K562 (cell line): ENCODE measurements at regions not wholly inside any gene's neighbourhood (a gene's known extent, or its start where the extent isn't known, plus 50 kb on each side); places are given as distances from the start of the nearest gene placed in this dataset.
A peak's percentile ranks its signal among the peaks of the same experiment; 100 is the strongest.

Source experiments
- ARID1B ChIP-seq: fragments of 450-650 bp; IDR thresholded peaks from 2 replicates; pipeline ENCODE4 v1.6.1; 2016; ENCODE audit warnings: antibody characterized with exemption, mild to moderate bottlenecking, inconsistent platforms
- ARID2 ChIP-seq: fragments of 450-650 bp; IDR thresholded peaks from 2 replicates; pipeline ENCODE4 v1.6.1; 2017; ENCODE audit warnings: antibody characterized with exemption, mild to moderate bottlenecking
- BACH1 ChIP-seq: fragments of 200-800 bp; sonication (Bioruptor generic); IDR thresholded peaks from 2 replicates; pipeline ENCODE4 v1.6.1; 2016; ENCODE audit warnings: missing genetic modification characterization, missing compliant biosample characterization
- BRD9 ChIP-seq: fragments of 450-650 bp; IDR thresholded peaks from 2 replicates; pipeline ENCODE4 v1.6.1; 2018; ENCODE audit warnings: low read depth; ENCODE audit not compliant: partially characterized antibody
- CUX1 ChIP-seq: fragments of 200-800 bp; sonication (Bioruptor generic); IDR thresholded peaks from 2 replicates; pipeline ENCODE4 v1.6.1; 2016; ENCODE audit warnings: missing genetic modification characterization, missing compliant biosample characterization
- CXXC5 ChIP-seq: fragments of 250-450 bp; sonication (Bioruptor Pico); IDR thresholded peaks from 2 replicates; pipeline ENCODE4 v1.8.0; 2022; ENCODE audit warnings: inconsistent platforms, mild to moderate bottlenecking, moderate library complexity
- DMBX1 ChIP-seq: fragments of 250-450 bp; sonication (Bioruptor Pico); IDR thresholded peaks from 2 replicates; pipeline ENCODE4 v1.8.0; 2022; ENCODE audit warnings: inconsistent platforms, mild to moderate bottlenecking, moderate library complexity, borderline replicate concordance
- EP400 ChIP-seq: fragments of 450-650 bp; IDR thresholded peaks from 2 replicates; pipeline ENCODE4 v1.6.1; 2017; ENCODE audit warnings: antibody characterized with exemption, mild to moderate bottlenecking, moderate library complexity
- ETV1 ChIP-seq: fragments of 450-650 bp; conservative IDR thresholded peaks from 2 replicates; pipeline ENCODE4 v1.6.1; 2016; ENCODE audit warnings: missing genetic modification characterization, control low read depth, low read depth, missing compliant biosample characterization
- FOS ChIP-seq: IDR thresholded peaks from 3 replicates; pipeline ENCODE4 v1.6.1; 2011; ENCODE audit not compliant: insufficient read length; ENCODE audit errors: extremely low read depth
- FOSL1 ChIP-seq: fragments of 200-800 bp; sonication (Bioruptor generic); conservative IDR thresholded peaks from 2 replicates; pipeline ENCODE4 v1.6.1; 2016; ENCODE audit warnings: missing genetic modification characterization, missing compliant biosample characterization
- HNRNPL ChIP-seq: fragments of 200-400 bp; formaldehyde crosslinking; IDR thresholded peaks from 2 replicates; pipeline ENCODE4 v1.6.1; 2017; ENCODE audit warnings: low read depth, mild to moderate bottlenecking, low read length
- MAX ChIP-seq: sonication (generic); formaldehyde crosslinking; IDR thresholded peaks from 2 replicates; pipeline ENCODE4 v1.9.0; 2022; ENCODE audit warnings: mild to moderate bottlenecking, missing genetic modification reagents
- MEF2D ChIP-seq: conservative IDR thresholded peaks from 2 replicates; pipeline ENCODE4 v1.6.1; 2016; ENCODE audit warnings: low read depth, missing genetic modification characterization, missing compliant biosample characterization
- NCOA2 ChIP-seq, 2 experiments: fragments of 450-650 bp; IDR thresholded peaks; 2 replicates each; pipeline ENCODE4 v1.6.1; 2018; ENCODE audit warnings: mild to moderate bottlenecking in 2 of 2, moderate library complexity in 1 of 2; ENCODE audit not compliant: partially characterized antibody in 2 of 2
- POLR2H ChIP-seq: IDR thresholded peaks from 2 replicates; pipeline ENCODE4 v1.6.1; 2016; ENCODE audit warnings: missing genetic modification characterization, low read depth, mild to moderate bottlenecking, control low read depth, missing compliant biosample characterization, moderate library complexity
- SMARCA4 ChIP-seq: fragments of 450-650 bp; IDR thresholded peaks from 2 replicates; pipeline ENCODE4 v1.6.1; 2016
- THRB ChIP-seq: fragments of 450-650 bp; formaldehyde crosslinking; conservative IDR thresholded peaks from 2 replicates; pipeline ENCODE4 v1.4.0; 2022; ENCODE audit warnings: mild to moderate bottlenecking, missing genetic modification characterization
- ZNF121 ChIP-seq: sonication (generic); formaldehyde crosslinking; conservative IDR thresholded peaks from 2 replicates; pipeline ENCODE4 v1.8.0; 2022; ENCODE audit warnings: missing genetic modification reagents
- ZNF280B ChIP-seq: fragments of 250-450 bp; sonication (Bioruptor Pico); IDR thresholded peaks from 2 replicates; pipeline ENCODE4 v1.5.1; 2021; ENCODE audit warnings: mild to moderate bottlenecking
- ZNF3 ChIP-seq: fragments of 250-450 bp; sonication (Bioruptor Pico); IDR thresholded peaks from 2 replicates; pipeline ENCODE4 v1.5.0; 2021; ENCODE audit warnings: mild to moderate bottlenecking, moderate library complexity
- ZNF644 ChIP-seq: fragments of 200-800 bp; sonication (Bioruptor generic); IDR thresholded peaks from 2 replicates; pipeline ENCODE4 v1.6.1; 2016; ENCODE audit warnings: low read depth, missing genetic modification characterization, missing compliant biosample characterization

GRCh38 chr6:105805501-105806023 lies 280.6 kb upstream of the PRDM1 start (continued):
- TF ChIP-seq ZNF280B (CRISPR knock-in tag) (no peak), POLR2H (tag) (0 out of 2 replicates have a peak, but pooled peaks have one; percentile 20), THRB (CRISPR knock-in tag) (0 out of 2 replicates have a peak, but pooled peaks have one; percentile 24), MAX (CRISPR knock-in tag) (peak; percentile 67; the same call in 1 of the 2 replicates), ETV1 (tag) (peak; percentile 54; the same call in 1 of the 2 replicates), ZNF121 (CRISPR knock-in tag) (no peak), EP400 (peak; percentile 40; the same call in 1 of the 2 replicates), HNRNPL (no peak), FOSL1 (tag) (peak; percentile 96), ZNF644 (tag) (peak; percentile 94), FOS (no peak), ARID2 (0 out of 2 replicates have a peak, but pooled peaks have one; percentile 10), ZNF3 (no peak), BRD9 (peak; percentile 26), CUX1 (no peak), MEF2D (tag) (peak; percentile 75; the same call in 1 of the 2 replicates), CXXC5 (peak; percentile 30; the same call in 1 of the 2 replicates), BACH1 (peak; percentile 46; the same call in 1 of the 2 replicates), SMARCA4 (peak; percentile 81), DMBX1 (peak; percentile 95), NCOA2 (IDR thresholded peaks at IDR 0.05; ENCODE audit: partially characterized antibody in 2 of 2) (no peak), ARID1B (peak; percentile 74)
